ENCODE measurements at regions not wholly inside any gene's neighbourhood (a gene's known extent, or its start where the extent isn't known, plus 50 kb on each side); places are given as distances from the start of the nearest gene placed in this dataset.
"Not testable (repeated sequence)": the region's sequence is repeated elsewhere in the genome, so short reads cannot be mapped to it uniquely, and the experiment has no call there.

- DNase-seq (ENCODE audit: low spot score); ATAC-seq: not testable (repeated sequence)
Measured at GRCh38 chr11:28787897-28788296, 679.7 kb downstream of the METTL15 start.

- DNase-seq (ENCODE audit: low spot score) (no peak), ATAC-seq (no peak)
Measured at GRCh38 chr11:28777126-28777525, 668.9 kb downstream of the METTL15 start.

DNA sequence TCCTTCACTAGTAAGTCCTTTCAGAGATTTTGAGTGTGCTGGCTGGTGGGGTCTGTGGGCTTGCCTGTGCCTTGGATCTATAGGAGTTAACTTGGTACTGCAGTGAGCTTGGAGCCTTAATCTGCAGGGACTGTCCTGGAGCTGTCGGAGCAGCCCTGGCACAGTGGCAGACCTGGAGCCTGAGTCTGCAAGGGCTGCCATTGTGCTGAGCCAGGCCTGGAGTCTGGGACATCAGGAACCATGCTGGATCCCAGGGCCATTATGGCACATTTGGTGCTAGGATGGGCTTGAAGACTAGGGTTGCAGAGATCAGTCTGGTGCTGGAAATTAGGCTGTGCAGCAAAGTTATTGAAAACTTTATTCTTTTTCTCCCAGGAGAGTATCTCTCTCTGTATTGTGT lies 665.4 kb downstream of the METTL15 start:
- DNase-seq (ENCODE audit: low spot score) (no peak), ATAC-seq (no peak)

GRCh38 chr11:28770806-28771205 lies 662.6 kb downstream of the METTL15 start:
- DNase-seq (ENCODE audit: low spot score) (no peak), ATAC-seq (no peak)

DNA sequence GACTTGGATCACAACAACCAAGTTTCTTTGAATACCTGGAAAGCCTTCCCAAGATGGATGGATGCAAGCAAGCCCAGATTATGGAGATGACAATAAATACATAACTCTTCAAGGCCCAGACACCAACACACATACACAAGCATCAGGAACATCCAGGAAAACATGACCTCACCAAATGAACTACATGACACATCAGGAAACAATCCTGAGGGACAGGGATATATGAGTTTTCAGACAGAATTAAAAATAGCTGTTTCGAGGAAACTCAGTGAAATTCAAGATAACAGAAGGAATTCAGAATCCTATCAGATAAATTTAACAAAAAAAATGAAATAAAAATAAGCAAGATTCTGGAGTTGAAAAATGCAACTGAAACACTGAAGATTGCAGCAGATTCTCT lies 659.4 kb downstream of the METTL15 start:
- ATAC-seq = no peak
- no peak for DNase-seq (ENCODE audit: low spot score)

DNA sequence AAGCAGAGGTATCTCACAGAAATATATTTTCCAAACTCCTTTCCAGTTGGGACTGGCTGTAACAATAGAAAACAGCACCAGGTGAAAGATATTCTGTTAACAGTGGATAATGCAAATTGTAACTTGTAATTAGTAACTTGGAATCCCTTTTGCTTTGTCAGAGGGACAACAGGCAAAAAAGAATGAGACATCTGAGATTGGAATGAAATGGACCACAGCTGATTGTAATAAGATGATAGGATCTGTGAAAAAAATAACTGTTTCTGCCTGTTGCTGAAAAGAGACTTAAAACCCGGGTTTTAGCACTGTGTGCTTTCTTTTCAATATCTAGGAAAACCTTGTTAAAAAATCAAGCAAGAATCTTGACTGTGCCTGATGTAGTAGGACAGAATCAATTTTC lies 655.7 kb downstream of the METTL15 start:
- DNase-seq (ENCODE audit: low spot score) = no peak
- ATAC-seq = no peak

- ATAC-seq (no peak), DNase-seq (ENCODE audit: low spot score) (no peak)
Measured at GRCh38 chr11:28763151-28763550, 655.0 kb downstream of the METTL15 start.

DNA sequence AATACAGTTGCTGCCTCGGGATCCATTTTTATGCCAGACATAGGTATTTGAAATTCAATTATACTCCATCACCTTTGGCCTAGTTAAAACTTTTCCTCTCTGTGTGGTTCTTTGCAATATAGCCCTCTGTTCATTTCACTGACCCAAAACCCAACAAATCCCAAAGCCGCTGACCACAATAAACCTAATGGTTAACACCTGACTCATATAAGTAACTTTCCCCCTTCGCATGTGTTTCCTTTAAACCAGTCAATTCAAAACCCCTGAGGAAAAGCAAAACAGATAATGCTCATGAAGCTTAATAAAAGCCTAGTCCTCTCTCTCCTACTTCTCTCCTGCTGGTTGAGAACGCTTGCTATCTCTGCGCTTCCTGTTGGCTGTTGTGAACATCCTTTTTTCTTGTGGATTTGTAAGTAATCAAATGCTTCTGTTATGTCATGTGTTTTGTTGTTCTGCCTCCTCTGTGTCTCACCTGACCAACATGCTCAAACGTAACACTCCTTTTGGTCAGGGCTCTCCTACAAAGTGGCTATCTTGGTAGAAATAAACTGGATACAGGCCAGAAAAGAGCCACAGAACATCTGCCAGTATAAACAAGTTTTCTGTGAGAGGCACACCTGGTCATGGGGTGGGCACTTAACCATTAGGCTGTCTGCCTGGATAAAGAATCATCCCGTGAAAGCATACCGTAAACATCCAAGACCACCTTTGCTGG lies 652.6 kb downstream of the METTL15 start:
- no peak for DNase-seq (ENCODE audit: low spot score)

DNA sequence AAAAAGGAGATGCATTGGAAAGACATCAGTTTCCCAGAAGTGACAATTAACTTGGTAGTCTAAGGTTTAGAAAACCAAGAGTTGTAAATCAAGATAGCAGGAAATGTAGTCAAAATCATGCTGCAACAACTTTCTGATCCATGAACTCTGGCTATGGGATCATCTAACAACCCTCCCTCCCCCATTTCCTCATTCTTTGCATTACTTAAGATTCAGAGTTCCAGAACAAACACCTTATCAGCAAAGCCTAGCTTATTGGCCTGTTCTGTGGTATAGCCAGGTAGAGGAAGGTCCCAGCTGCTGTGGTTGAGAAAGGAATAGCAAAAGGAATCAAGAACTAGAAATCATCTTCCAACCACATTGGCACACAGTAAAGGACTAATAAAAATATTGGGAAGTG lies 651.1 kb downstream of the METTL15 start:
- ATAC-seq (no peak), DNase-seq (ENCODE audit: low spot score) (no peak)

More for the DNA sequence above, 652.6 kb downstream of the METTL15 start:
- ATAC-seq = no peak

DNA sequence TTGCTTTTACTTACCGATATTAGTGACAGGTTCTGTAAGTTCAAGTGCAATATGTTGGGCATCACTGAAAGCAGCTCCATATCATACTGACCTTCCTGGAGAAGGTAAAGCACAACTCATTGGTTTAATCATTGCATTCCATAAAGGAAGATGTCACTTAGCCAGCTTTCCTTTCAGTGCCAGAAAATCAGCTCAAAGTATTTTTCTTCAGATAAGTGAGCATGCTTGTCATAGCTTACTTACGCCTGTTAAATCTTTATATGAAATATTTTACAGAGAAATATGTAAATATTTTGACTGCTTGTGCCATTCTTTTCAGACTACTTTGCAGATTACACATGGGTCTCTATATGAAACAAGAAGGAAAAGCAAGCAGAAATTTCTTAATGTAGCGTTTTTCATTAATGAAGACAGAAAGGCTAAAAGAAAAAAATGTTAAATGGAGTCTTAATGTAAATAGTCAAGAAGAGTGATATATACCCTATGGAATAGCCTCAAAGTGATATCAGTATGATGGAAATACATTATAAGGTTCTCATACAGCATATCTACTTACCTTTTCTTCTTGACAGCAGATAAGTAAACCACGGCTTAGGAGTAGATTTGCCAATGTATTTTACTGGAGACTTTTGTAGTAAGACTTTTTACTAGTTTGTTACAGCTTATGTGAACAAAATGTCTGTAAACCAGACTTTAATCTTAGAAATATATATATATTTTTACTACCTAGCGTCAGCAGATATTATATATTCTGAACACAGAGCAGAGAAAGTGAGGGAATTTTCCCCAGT lies 649.7 kb downstream of the METTL15 start:
- DNase-seq (ENCODE audit: low spot score) (no peak), ATAC-seq (no peak)

DNA sequence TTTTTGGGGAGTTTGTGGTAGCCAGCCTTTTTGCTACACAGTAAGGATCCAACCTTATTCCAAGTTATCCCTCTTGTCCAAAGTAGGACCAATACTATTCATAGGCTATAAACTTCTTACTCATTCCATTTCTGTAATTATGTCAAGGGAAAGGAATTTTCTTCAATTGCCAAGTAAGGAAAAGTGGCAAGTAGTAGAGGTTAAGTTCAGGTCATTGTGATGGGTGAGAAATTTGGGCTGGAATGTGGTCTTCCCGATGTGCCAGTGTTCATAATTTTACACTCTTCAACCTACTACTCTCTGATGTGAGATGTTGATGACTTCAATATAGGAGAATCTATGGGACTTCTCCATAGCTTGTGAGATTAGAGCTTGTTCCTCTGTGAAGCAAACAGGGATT lies 648.8 kb downstream of the METTL15 start:
- DNase-seq (ENCODE audit: low spot score) = no peak
- no peak for ATAC-seq

- ATAC-seq (no peak), DNase-seq (ENCODE audit: low spot score) (no peak)
Measured at GRCh38 chr11:28743061-28743550, 634.9 kb downstream of the METTL15 start.

DNA sequence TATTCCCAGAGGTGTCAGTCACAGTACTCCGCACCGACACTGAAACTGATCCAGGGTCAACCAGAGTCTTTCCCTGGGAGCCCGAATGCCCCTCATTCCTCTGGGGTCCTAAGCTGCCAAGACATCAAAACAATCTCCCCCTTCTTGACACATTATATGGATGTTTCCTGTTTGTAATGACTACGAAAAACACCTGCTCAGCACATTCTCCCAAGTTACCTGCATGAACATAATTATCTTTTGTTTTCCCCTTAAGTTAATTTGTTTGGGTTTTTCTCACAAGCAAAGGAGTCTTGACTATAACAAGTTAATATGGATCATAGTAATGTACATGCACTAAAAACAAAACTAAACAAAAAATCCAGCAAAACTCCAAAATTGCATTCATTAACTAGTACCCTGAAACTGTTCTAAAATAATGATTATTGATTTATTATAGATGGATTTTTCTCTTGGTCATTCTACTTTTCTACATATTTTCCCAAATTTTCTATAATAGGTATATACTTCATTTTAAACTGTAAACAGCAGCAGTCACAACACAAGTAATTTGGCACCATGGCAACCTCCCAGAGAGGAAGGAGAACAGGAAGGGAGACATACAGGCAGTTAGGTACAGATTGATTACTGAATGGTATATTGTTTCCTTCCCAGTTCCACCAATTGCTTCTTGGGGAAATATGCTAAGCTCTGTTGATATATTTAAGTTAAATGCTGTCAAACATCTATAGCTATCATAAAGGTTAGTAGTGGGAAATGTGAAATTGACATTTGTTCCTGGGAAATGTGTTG lies 631.5 kb downstream of the METTL15 start:
- no peak for DNase-seq (ENCODE audit: low spot score)
- ATAC-seq = no peak

DNA sequence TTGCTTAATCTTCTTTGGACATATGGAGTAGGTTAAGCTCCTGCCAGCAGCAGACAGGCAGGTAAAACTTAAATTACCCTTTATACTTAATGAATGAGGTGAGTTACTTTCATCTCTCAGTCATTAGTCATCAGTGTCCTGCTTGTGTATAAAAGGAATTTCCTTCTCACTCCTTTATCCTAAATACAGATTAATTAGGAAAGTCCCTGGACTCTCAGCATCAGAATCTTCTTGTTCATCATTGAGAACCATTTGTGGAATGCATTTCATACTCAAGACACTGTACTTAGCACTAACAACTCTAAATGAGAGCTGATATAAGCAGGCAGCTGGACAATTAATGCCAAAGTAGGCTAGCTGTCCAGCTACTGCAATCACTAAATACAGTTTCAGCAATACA lies 630.4 kb downstream of the METTL15 start:
- DNase-seq (ENCODE audit: low spot score) (no peak), ATAC-seq (no peak)

DNA sequence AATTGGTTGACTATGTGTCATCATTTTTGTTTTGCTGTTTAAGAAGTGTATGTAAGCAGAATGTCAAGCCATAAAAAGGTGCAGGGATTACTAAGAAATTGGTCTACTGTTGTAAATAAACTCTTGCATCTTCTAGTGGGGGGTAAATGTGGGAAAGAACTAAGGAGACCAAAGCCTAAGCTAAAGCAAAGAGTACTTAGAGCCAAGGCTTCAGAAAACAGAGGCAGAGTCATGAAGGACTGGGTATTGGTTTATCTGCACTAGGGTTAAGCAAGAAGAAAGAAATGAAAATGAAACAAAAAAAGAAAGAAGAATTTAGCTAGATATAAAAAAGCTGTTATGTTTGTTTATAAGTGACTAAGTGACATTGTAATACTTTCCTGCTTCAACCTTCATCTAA lies 628.1 kb downstream of the METTL15 start:
- DNase-seq (ENCODE audit: low spot score) = no peak
- ATAC-seq = no peak

GRCh38 chr11:28735511-28735910 lies 627.3 kb downstream of the METTL15 start:
- ATAC-seq = no peak

GRCh38 chr11:28730889-28731288 lies 622.7 kb downstream of the METTL15 start:
- no peak for DNase-seq (ENCODE audit: low spot score)
- no peak for ATAC-seq

More at GRCh38 chr11:28735511-28735910, 627.3 kb downstream of the METTL15 start:
- no peak for DNase-seq (ENCODE audit: low spot score)

DNA sequence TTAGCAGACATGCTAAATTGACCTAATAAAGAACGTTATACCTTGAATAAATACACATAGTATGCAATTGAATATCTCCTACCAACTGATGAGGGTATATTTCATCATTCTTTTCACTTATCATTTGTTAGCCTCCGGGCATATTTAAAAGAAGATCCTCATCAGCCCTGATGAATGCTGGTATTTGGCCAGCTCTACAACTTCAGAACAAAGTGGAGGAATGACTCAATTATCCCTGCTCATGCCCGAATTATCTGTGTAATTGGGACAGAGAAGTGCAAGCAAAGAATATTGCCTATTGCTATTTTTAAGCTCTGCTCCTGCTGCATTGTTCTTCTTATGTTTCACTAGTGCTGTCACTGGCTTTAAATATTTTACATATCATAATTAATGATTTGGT lies 622.1 kb downstream of the METTL15 start:
- no peak for DNase-seq (ENCODE audit: low spot score)

DNA sequence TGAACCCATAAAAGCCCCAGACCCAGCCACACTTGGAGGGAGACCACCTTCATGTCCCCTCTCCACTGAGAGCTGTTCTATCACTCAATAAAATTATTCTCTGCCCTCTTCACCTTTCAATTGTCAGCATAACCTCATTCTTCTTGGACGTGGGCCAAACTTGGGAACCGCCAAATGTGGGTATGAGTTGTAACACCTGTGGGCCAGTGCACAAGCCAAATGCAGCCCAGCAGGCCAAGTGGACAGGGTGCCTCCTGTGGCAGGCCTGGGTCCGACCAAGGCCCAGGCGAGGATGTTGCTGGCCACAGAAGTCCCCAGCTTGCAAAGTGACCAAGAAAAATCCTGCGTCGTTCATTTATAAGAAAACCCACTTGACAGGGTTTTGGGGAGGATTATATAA lies 621.2 kb downstream of the METTL15 start:
- ATAC-seq (peak; percentile 40), DNase-seq (ENCODE audit: low spot score) (no peak)

More for the DNA sequence above, 622.1 kb downstream of the METTL15 start:
- ATAC-seq = no peak

- ATAC-seq (peak; percentile 66), DNase-seq (ENCODE audit: low spot score) (no peak)
Measured at GRCh38 chr11:28728666-28729065, 620.5 kb downstream of the METTL15 start.

- DNase-seq (ENCODE audit: low spot score) (no peak), ATAC-seq (no peak)
Measured at GRCh38 chr11:28727254-28727653, 619.1 kb downstream of the METTL15 start.
